IMR-90 (cell line): ENCODE measurements at regions not wholly inside any gene's neighbourhood (a gene's known extent, or its start where the extent isn't known, plus 50 kb on each side); places are given as distances from the start of the nearest gene placed in this dataset.

Experiments
- ATAC-seq: fragments of 200-7000 bp; cut with Tn5 transposase; 2 replicates; pipeline ENCODE4 v1.9.1; 2020; ENCODE audit warnings: low read depth, mild to moderate bottlenecking, moderate library complexity
- BruUV-seq: library from RNA; stranded (reverse); fragments of 400-500 nt; replicated peaks from 2 replicates; lab custom pipeline; 2021; lab: Mats Ljungman, UMichigan
- CTCF ChIA-PET: fragments of 300-600 bp; formaldehyde crosslinking; extraction: SDS; loops from one replicate; lab custom pipeline; 2021; ENCODE audit warnings: antibody characterized with exemption; lab: Yijun Ruan, JAX
- POLR2A ChIA-PET: fragments of 300-600 bp; sonication (Branson Sonifier 250); formaldehyde crosslinking; loops from one replicate; lab custom pipeline; 2022; ENCODE audit warnings: antibody characterized with exemption; ENCODE audit not compliant: unreplicated experiment; lab: Charles Lee
- DNase-seq: peaks from one replicate; pipeline ENCODE4 v3.0.0; 2013
- H2AFZ ChIP-seq: replicated peaks from 2 replicates; pipeline ENCODE3; 2013; ENCODE audit warnings: low read length, mild to moderate bottlenecking; ENCODE audit not compliant: poor library complexity
- H2AK5ac ChIP-seq: 2 replicates; pipeline ENCODE4 v1.6.1; 2013; ENCODE audit warnings: low read depth, low read length, inconsistent platforms
- H2AK9ac ChIP-seq: replicated peaks from 2 replicates; pipeline ENCODE3; 2013; ENCODE audit warnings: mild to moderate bottlenecking, low read depth, low read length, moderate library complexity; ENCODE audit not compliant: poor library complexity
- H2BK120ac ChIP-seq: 2 replicates; pipeline ENCODE4 v1.6.1; 2013; ENCODE audit warnings: low read depth, low read length, inconsistent platforms
- H2BK15ac ChIP-seq: 3 replicates; pipeline ENCODE4 v1.6.1; 2013; ENCODE audit warnings: low read depth, low read length, inconsistent platforms
- H2BK20ac ChIP-seq: 2 replicates; pipeline ENCODE4 v1.6.1; 2013; ENCODE audit warnings: low read depth, mild to moderate bottlenecking, inconsistent platforms, low read length, moderate library complexity
- H2BK5ac ChIP-seq: 2 replicates; pipeline ENCODE4 v1.6.1; 2013; ENCODE audit warnings: mild to moderate bottlenecking, low read depth, low read length, inconsistent platforms; ENCODE audit not compliant: poor library complexity, severe bottlenecking
- H3K14ac ChIP-seq: replicated peaks from 2 replicates; pipeline ENCODE4 v1.6.1; 2013; ENCODE audit warnings: low read depth, low read length, inconsistent platforms
- H3K18ac ChIP-seq: 2 replicates; pipeline ENCODE4 v1.6.1; 2013; ENCODE audit warnings: low read depth, low read length, control low read depth
- H3K23ac ChIP-seq: 2 replicates; pipeline ENCODE4 v1.6.1; 2013; ENCODE audit warnings: low read depth, low read length, inconsistent platforms
- H3K27ac ChIP-seq: 2 replicates; pipeline ENCODE4 v1.5.1; 2013; ENCODE audit warnings: mild to moderate bottlenecking, control low read depth, low read length; ENCODE audit not compliant: insufficient read depth
- H3K27me3 ChIP-seq: 2 replicates; pipeline ENCODE4 v1.6.1; 2013; ENCODE audit warnings: low read length; ENCODE audit not compliant: control insufficient read depth, insufficient read depth
- H3K36me3 ChIP-seq: 2 replicates; pipeline ENCODE4 v1.6.1; 2013; ENCODE audit warnings: low read length, mixed read lengths; ENCODE audit not compliant: control insufficient read depth, insufficient read depth
- H3K4ac ChIP-seq: 2 replicates; pipeline ENCODE4 v1.6.1; 2013; ENCODE audit warnings: low read depth, low read length, inconsistent platforms
- H3K4me1 ChIP-seq: 2 replicates; pipeline ENCODE4 v1.6.1; 2013; ENCODE audit warnings: low read length, mixed read lengths; ENCODE audit not compliant: control insufficient read depth, insufficient read depth
- H3K4me2 ChIP-seq: 2 replicates; pipeline ENCODE4 v1.6.1; 2013; ENCODE audit warnings: low read depth, mild to moderate bottlenecking, control low read depth, low read length, moderate library complexity
- H3K4me3 ChIP-seq: 2 replicates; pipeline ENCODE4 v1.5.1; 2013; ENCODE audit warnings: low read depth, mild to moderate bottlenecking, control low read depth, low read length, moderate library complexity; ENCODE audit not compliant: insufficient read depth
- H3K56ac ChIP-seq: 2 replicates; pipeline ENCODE4 v1.6.1; 2013; ENCODE audit warnings: low read length, inconsistent platforms; ENCODE audit not compliant: insufficient read depth; ENCODE audit errors: extremely low read depth
- H3K79me1 ChIP-seq, 2 experiments: 2 replicates each; pipeline ENCODE4 v1.6.1; 2013; ENCODE audit warnings: low read length in 2 of 2, inconsistent platforms in 1 of 2, low read depth in 1 of 2
- H3K9ac ChIP-seq: 2 replicates; pipeline ENCODE4 v1.6.1; 2013; ENCODE audit warnings: low read depth, low read length, control low read depth
- H3K9me1 ChIP-seq: 2 replicates; pipeline ENCODE4 v1.6.1; 2013; ENCODE audit warnings: low read length, inconsistent platforms; ENCODE audit not compliant: insufficient read depth
- H3K9me3 ChIP-seq: 2 replicates; pipeline ENCODE4 v1.6.1; 2013; ENCODE audit warnings: low read length; ENCODE audit not compliant: control insufficient read depth, insufficient read depth
- H4K20me1 ChIP-seq: 2 replicates; pipeline ENCODE4 v1.6.1; 2013; ENCODE audit warnings: low read length, inconsistent platforms; ENCODE audit not compliant: insufficient read depth
- H4K5ac ChIP-seq: 2 replicates; pipeline ENCODE4 v1.6.1; 2013; ENCODE audit warnings: mild to moderate bottlenecking, low read depth, low read length, control low read depth
- H4K8ac ChIP-seq, 2 experiments: 2 replicates each; pipeline ENCODE4 v1.6.1; 2013; ENCODE audit warnings: low read depth in 2 of 2, low read length in 2 of 2, control low read depth in 1 of 2, inconsistent platforms in 1 of 2
- H4K91ac ChIP-seq: 2 replicates; pipeline ENCODE4 v1.6.1; 2013; ENCODE audit warnings: low read depth, low read length, inconsistent platforms; ENCODE audit not compliant: insufficient read depth
- MAZ ChIP-seq: IDR thresholded peaks from 2 replicates; pipeline ENCODE4 v1.6.1; 2012; ENCODE audit warnings: low read depth, mild to moderate bottlenecking, low read length, improper control_type of control experiment, moderate library complexity, borderline replicate concordance
- RFX5 ChIP-seq: IDR thresholded peaks from 2 replicates; pipeline ENCODE4 v1.8.0; 2012; ENCODE audit warnings: low read depth, mild to moderate bottlenecking, low read length, moderate library complexity
- WGBS, 2 experiments: methylation state at CpG; one replicate each; pipeline versions ENCODE4 v1.1.5 to v1.1.7; 2013; ENCODE audit warnings: missing lambda C conversion rate in 2 of 2; ENCODE audit not compliant: insufficient read length in 1 of 2; ENCODE audit errors: extremely low coverage in 2 of 2; 5-methylcytosine and 5-hydroxymethylcytosine counted together
- dilution Hi-C: fragments of 300-500 bp; cut with HindIII; formaldehyde crosslinking; loops from one replicate; pipeline ENCODE4 v1.14.3; 2018; ENCODE audit warnings: low sequenced_read_pairs; ENCODE audit not compliant: unreplicated experiment
- in situ Hi-C: fragments of 300-500 bp; cut with MboI; formaldehyde crosslinking; loops from 3 replicates; pipeline ENCODE4 v1.14.3; 2019; ENCODE audit warnings: low sequenced_read_pairs, inconsistent platforms, mixed read lengths
- intact Hi-C: fragments of 100-400 bp; cut with micrococcal nuclease; formaldehyde crosslinking; loops from 2 replicates; pipeline ENCODE4 v1.10.0; 2022
- TF ChIP-seq, protein P1 (sequence below): fragments of 150-350 bp; IDR thresholded peaks from 2 replicates; pipeline ENCODE4 v1.6.1; 2016; ENCODE audit warnings: low read depth, mild to moderate bottlenecking, low read length, moderate library complexity, borderline replicate concordance
- TF ChIP-seq, protein P2 (sequence below): fragments of 150-350 bp; IDR thresholded peaks from 2 replicates; pipeline ENCODE4 v1.6.1; 2017; ENCODE audit warnings: mild to moderate bottlenecking, antibody characterized with exemption, low read length, low read depth
- TF ChIP-seq, protein P3 (sequence below): conservative IDR thresholded peaks from 2 replicates; pipeline ENCODE4 v1.5.1; 2012; ENCODE audit warnings: mild to moderate bottlenecking, low read depth, low read length, improper control_type of control experiment

DNA sequence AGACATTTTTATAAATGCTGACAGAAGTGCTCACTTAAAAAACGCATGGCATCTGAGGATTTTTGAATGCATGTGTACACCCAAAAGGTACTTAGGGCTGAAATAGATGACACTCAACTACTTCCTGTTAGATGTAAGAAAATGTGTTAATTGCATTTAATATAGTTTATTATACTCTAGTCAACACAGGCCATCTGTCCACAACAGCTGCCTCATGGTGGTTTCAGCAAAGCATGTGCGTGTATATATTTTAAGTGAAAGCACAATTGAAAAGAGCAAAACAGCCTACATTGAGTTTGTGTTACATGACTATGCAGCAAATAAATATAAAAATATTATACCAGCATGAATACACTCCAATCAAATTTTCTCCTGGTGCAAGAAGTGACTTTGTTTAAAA lies 1233.0 kb upstream of the EYS start:
- Histone ChIP-seq H2BK20ac (no peak overlapping the region), H2AFZ (no peak overlapping the region), H3K9me3 (peaks cover 13% of the 10 kb centered on the region), H3K79me1 (no peaks in the 10 kb centered on the region), H3K18ac (no peak overlapping the region), H2BK120ac (no peak overlapping the region), H3K4me3 (no peak overlapping the region), H2BK15ac (no peak overlapping the region), H3K14ac (no peak overlapping the region), H3K4me1 (no peaks in the 10 kb centered on the region), H3K4me2 (no peak overlapping the region), H3K27me3 (no peaks in the 10 kb centered on the region), H2AK5ac (no peak overlapping the region), H4K20me1 (no peaks in the 10 kb centered on the region), H4K91ac (no peak overlapping the region), H3K36me3 (no peaks in the 10 kb centered on the region), H3K23ac (no peak overlapping the region), H3K9me1 (no peaks in the 10 kb centered on the region), H3K4ac (no peak overlapping the region), H3K9ac (no peak overlapping the region), H4K5ac (no peak overlapping the region), H2AK9ac (no peak overlapping the region), H4K8ac (no peak overlapping the region), H2BK5ac (no peak overlapping the region), H3K27ac (no peak overlapping the region), H3K56ac (no peak overlapping the region)
- DNase-seq: no peak
- TF ChIP-seq, protein P1, sequence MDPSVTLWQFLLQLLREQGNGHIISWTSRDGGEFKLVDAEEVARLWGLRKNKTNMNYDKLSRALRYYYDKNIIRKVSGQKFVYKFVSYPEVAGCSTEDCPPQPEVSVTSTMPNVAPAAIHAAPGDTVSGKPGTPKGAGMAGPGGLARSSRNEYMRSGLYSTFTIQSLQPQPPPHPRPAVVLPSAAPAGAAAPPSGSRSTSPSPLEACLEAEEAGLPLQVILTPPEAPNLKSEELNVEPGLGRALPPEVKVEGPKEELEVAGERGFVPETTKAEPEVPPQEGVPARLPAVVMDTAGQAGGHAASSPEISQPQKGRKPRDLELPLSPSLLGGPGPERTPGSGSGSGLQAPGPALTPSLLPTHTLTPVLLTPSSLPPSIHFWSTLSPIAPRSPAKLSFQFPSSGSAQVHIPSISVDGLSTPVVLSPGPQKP: no peak
- TF ChIP-seq, protein P2, sequence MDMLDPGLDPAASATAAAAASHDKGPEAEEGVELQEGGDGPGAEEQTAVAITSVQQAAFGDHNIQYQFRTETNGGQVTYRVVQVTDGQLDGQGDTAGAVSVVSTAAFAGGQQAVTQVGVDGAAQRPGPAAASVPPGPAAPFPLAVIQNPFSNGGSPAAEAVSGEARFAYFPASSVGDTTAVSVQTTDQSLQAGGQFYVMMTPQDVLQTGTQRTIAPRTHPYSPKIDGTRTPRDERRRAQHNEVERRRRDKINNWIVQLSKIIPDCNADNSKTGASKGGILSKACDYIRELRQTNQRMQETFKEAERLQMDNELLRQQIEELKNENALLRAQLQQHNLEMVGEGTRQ: no peak
- no peak for TF ChIP-seq RFX5
- TF ChIP-seq MAZ: no peak
- TF ChIP-seq, protein P3, sequence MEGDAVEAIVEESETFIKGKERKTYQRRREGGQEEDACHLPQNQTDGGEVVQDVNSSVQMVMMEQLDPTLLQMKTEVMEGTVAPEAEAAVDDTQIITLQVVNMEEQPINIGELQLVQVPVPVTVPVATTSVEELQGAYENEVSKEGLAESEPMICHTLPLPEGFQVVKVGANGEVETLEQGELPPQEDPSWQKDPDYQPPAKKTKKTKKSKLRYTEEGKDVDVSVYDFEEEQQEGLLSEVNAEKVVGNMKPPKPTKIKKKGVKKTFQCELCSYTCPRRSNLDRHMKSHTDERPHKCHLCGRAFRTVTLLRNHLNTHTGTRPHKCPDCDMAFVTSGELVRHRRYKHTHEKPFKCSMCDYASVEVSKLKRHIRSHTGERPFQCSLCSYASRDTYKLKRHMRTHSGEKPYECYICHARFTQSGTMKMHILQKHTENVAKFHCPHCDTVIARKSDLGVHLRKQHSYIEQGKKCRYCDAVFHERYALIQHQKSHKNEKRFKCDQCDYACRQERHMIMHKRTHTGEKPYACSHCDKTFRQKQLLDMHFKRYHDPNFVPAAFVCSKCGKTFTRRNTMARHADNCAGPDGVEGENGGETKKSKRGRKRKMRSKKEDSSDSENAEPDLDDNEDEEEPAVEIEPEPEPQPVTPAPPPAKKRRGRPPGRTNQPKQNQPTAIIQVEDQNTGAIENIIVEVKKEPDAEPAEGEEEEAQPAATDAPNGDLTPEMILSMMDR: no peak
- BruUV-seq: no TSS peak
- no peak for ATAC-seq
- POLR2A ChIA-PET: no interaction called here
- in situ Hi-C loops (no loop called here), intact Hi-C loops (no loop called here), dilution Hi-C loops (no loop called here)
- WGBS, 2 experiments: no CpG with 5 or more reads among the region's 2 CpGs
- CTCF ChIA-PET: no interaction called here
